Omental fat pad (tissue), 3 donors: ENCODE measurements at regions not wholly inside any gene's neighbourhood (a gene's known extent, or its start where the extent isn't known, plus 50 kb on each side); places are given as distances from the start of the nearest gene placed in this dataset.

ENCODE experiments used
- ATAC-seq: fragments of 150-250 bp; one replicate; pipeline ENCODE4 v1.9.1; 2016; ENCODE audit warnings: mild to moderate bottlenecking, moderate library complexity; ENCODE audit not compliant: low FRiP score
- DNase-seq: peaks from one replicate; pipeline ENCODE4 v3.0.0-alpha.2; 2019; ENCODE audit warnings: low spot score
- TF ChIP-seq, protein P1 (sequence below), 3 donors: fragments of 450-650 bp; IDR thresholded peaks; one replicate each; pipeline ENCODE4 v1.5.1; 2016 to 2017; ENCODE audit warnings: antibody characterized with exemption in 3 of 3, mild to moderate bottlenecking in 3 of 3, moderate library complexity in 2 of 3

DNA sequence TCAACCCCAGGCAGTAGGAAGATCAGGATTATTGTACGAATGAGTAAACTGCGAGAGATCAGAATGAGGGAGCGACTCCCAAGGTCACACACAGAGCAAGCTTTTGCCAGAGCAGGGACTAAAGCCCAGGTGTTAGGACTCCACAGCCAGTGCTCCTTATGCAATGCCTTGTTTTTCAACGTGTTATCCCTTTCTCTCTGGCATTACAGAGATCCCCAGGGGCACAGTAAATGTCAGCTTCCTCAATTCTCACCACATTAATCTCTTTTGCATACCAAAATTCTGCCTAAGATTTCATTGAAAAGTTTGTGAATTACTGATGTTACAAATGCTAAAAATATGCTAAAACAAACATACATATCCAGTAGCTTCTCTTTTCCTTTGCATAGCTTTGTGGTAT is 68.1 kb upstream of the CES5A start:
- DNase-seq (no peak), ATAC-seq (no peak)
- TF ChIP-seq, protein P1, sequence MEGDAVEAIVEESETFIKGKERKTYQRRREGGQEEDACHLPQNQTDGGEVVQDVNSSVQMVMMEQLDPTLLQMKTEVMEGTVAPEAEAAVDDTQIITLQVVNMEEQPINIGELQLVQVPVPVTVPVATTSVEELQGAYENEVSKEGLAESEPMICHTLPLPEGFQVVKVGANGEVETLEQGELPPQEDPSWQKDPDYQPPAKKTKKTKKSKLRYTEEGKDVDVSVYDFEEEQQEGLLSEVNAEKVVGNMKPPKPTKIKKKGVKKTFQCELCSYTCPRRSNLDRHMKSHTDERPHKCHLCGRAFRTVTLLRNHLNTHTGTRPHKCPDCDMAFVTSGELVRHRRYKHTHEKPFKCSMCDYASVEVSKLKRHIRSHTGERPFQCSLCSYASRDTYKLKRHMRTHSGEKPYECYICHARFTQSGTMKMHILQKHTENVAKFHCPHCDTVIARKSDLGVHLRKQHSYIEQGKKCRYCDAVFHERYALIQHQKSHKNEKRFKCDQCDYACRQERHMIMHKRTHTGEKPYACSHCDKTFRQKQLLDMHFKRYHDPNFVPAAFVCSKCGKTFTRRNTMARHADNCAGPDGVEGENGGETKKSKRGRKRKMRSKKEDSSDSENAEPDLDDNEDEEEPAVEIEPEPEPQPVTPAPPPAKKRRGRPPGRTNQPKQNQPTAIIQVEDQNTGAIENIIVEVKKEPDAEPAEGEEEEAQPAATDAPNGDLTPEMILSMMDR (IDR thresholded peaks at IDR 0.05): no peak

DNA sequence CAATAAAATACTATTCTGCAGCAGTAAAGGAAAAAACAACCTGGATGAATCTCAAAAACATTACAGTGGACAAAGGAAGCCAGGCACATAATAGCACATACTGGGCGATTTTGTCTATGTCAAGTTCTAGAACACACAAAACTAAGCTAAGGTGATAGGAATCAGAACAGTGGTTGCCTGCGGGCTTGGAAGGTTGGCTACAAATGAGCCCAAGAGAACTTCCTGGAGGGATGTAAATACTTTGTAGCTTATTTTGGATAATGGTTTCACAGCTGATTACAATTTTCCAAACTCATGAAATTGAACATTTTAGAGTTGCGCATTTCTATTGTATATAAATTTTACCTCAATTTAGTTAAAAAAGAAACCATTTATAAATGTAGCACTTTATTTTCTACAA is 67.6 kb upstream of the CES5A start:
- no peak for ATAC-seq
- no peak for DNase-seq
- TF ChIP-seq, protein P1 (IDR thresholded peaks at IDR 0.05): no peak

DNA sequence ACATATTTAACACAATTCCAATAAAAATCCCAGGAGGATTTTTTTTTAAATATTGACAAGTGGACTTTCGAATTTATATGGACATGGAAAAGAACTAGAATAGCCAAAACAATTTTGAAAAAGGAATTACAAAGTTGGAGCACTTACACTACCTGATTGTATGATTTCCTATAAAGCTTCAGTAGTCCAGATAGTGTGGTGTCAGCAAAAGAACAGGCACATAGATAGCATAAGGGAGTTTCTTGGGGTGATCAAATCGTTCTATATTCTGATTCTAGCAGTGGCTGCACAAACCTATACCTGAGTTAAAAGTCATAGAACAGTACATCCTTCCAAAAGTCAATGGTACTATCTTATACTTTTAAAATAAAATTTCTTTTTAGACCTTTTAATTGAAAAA is 66.4 kb upstream of the CES5A start:
- ATAC-seq (no peak), DNase-seq (no peak)
- TF ChIP-seq, protein P1 (IDR thresholded peaks at IDR 0.05): no peak

DNA sequence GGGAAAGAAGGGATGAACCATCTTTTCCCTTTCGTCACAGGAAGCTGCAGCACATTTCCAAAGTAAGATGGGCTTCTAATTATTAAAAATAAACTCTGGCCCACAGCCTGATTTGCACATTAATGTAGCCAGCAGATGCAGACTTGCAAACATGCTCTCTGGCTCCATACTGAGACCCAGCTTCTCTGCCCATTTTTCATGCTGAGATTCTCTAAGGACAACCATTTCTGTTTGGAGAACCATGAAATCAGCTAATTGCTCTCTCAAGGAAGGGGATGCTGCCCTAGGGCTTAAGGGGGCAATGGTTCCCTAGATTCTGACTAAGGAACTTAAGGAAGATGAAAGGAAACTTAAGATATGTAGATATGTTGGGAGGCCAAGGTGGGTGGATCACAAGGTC is 63.0 kb upstream of the CES5A start:
- no peak for ATAC-seq
- DNase-seq: no peak
- TF ChIP-seq, protein P1 (IDR thresholded peaks at IDR 0.05): no peak

DNA sequence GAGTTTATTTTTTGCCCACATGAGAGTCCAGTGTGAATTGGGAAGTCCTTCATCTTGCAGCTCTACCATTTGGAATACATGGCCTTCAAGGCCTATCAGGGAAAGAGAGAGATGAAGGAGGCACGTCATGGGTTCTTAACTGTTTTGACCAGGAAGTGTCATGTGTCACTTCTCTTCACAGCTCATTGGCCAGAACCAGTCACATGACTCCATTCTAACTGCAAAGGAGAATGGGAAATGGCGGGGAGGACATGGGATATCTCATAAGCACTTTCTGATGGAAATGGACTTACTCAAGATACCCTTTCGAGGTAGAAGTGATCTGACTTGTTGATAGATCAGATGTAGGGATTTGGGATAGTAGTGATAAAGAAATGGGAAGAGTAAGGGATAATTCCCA is 57.9 kb upstream of the CES5A start:
- TF ChIP-seq, protein P1 (IDR thresholded peaks at IDR 0.05): no peak
- no peak for ATAC-seq
- DNase-seq: no peak

DNA sequence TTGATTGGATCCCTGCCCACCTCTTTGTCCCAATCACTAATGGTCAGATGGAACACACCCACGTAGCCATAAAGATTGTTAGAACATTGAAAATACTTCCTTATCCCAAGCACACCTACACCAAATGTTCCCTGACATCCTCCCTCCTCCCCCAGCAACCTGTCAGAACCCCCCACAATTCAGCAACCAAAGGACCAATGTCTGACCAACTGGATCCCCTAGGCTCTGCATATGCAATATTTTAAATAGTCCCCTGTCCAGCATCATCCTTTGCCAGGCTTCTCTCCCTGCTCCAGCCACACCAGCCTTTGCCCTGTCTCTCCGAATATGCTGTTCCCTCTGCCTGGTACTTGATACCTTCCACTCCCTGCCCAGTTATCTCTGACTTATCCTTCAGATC is 54.9 kb upstream of the CES5A start:
- no peak for ATAC-seq
- TF ChIP-seq, protein P1 (IDR thresholded peaks at IDR 0.05): no peak

DNA sequence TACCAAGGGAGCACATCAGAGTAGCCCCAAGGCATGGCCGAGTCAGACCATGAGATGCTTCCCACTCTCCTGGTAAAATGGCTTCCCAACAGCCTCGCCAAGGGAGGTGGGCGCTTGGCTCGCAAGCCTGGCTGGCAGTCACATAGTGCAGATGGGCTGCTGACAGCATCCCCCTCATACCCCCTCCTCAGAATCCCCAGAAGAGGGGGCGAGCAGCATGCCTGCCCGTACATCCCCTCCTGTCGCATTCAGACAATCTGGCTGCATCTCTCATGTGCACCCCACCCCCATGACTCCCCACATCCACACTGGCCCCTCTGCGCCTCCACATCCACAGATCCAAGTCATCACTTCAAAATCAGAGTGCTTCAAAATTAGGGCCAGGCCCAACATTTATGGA is 54.0 kb upstream of the CES5A start:
- DNase-seq (no peak), ATAC-seq (no peak)

More for the DNA sequence above, 54.9 kb upstream of the CES5A start:
- no peak for DNase-seq

More for the DNA sequence above, 54.0 kb upstream of the CES5A start:
- TF ChIP-seq, protein P1 (IDR thresholded peaks at IDR 0.05): no peak
